CD4-positive, alpha-beta T cell (primary cell): ENCODE measurements at regions not wholly inside any gene's neighbourhood (a gene's known extent, or its start where the extent isn't known, plus 50 kb on each side); places are given as distances from the start of the nearest gene placed in this dataset.
"Not testable (repeated sequence)": the region's sequence is repeated elsewhere in the genome, so short reads cannot be mapped to it uniquely, and the experiment has no call there.

Experiments used
- ATAC-seq: fragments of 200-7000 bp; cut with Tn5 transposase; one replicate; pipeline ENCODE4 v1.10.0; 2022; ENCODE audit warnings: mild to moderate bottlenecking; ENCODE audit not compliant: poor library complexity
- CTCF ChIA-PET: fragments of 350-600 bp; sonication (Branson Sonifier 250); formaldehyde crosslinking; loops from one replicate; lab custom pipeline; 2021; ENCODE audit warnings: antibody characterized with exemption, inconsistent platforms; lab: Charles Lee
- POLR2A ChIA-PET: fragments of 350-600 bp; sonication (Branson Sonifier 250); formaldehyde crosslinking; loops from one replicate; lab custom pipeline; 2021; ENCODE audit warnings: antibody characterized with exemption, inconsistent platforms; lab: Charles Lee
- DNase-seq, 14 experiments: peaks; one replicate each; pipeline ENCODE4 v3.0.0-alpha.2; 2013 to 2020; ENCODE audit warnings: mixed read lengths in 2 of 14
- H3K27ac ChIP-seq, 2 donors: one replicate each; pipeline versions ENCODE4 v1.5.1 to v1.7.0; 2013; ENCODE audit warnings: low read length in 2 of 2, low read depth in 1 of 2, mild to moderate bottlenecking in 1 of 2
- H3K27me3 ChIP-seq, 2 experiments: 1 replicate in 1 of 2; 2 replicates in 1 of 2; pipeline versions ENCODE4 v1.6.1 to v1.7.0; 2013; ENCODE audit warnings: low read length in 2 of 2, control low read depth in 1 of 2, mild to moderate bottlenecking in 1 of 2, moderate library complexity in 1 of 2; ENCODE audit not compliant: insufficient read depth in 2 of 2, control insufficient read depth in 1 of 2
- H3K36me3 ChIP-seq: one replicate; pipeline ENCODE4 v1.6.1; 2013; ENCODE audit warnings: low read length, control low read depth; ENCODE audit not compliant: insufficient read depth
- H3K4me1 ChIP-seq: one replicate; pipeline ENCODE4 v1.6.1; 2013; ENCODE audit warnings: low read length, control low read depth; ENCODE audit not compliant: insufficient read depth
- H3K4me3 ChIP-seq: one replicate; pipeline ENCODE4 v1.5.1; 2013; ENCODE audit warnings: mild to moderate bottlenecking, low read length, moderate library complexity
- H3K9me3 ChIP-seq, 2 experiments: 1 replicate in 1 of 2; 2 replicates in 1 of 2; pipeline versions ENCODE4 v1.6.1 to v1.7.0; 2013; ENCODE audit warnings: low read length in 2 of 2, mild to moderate bottlenecking in 2 of 2, control low read depth in 1 of 2, moderate library complexity in 1 of 2; ENCODE audit not compliant: control insufficient read depth in 1 of 2, insufficient read depth in 1 of 2
- H3K27ac Mint-ChIP-seq: one replicate; pipeline ENCODE4 v1.8.0; 2020; ENCODE audit warnings: mixed read lengths
- H3K27me3 Mint-ChIP-seq: one replicate; pipeline ENCODE4 v1.8.0; 2021; ENCODE audit warnings: mixed read lengths
- H3K36me3 Mint-ChIP-seq: one replicate; pipeline ENCODE4 v1.8.0; 2021; ENCODE audit warnings: low read depth, mixed read lengths
- H3K4me1 Mint-ChIP-seq: one replicate; pipeline ENCODE4 v1.8.0; 2021; ENCODE audit warnings: low read depth, mixed read lengths
- H3K4me3 Mint-ChIP-seq: one replicate; pipeline ENCODE4 v1.8.0; 2020; ENCODE audit warnings: mild to moderate bottlenecking, mixed read lengths
- H3K9me3 Mint-ChIP-seq: one replicate; pipeline ENCODE4 v1.8.0; 2020; ENCODE audit warnings: mixed read lengths
- intact Hi-C, 2 experiments: fragments of 100-400 bp; cut with DNase I in 1 of 2; cut with micrococcal nuclease in 1 of 2; formaldehyde crosslinking; loops; one replicate each; pipeline versions ENCODE4 v1.15.1 to v1.9.0; 2023 to 2025; cut with DNase I, micrococcal nuclease

DNA sequence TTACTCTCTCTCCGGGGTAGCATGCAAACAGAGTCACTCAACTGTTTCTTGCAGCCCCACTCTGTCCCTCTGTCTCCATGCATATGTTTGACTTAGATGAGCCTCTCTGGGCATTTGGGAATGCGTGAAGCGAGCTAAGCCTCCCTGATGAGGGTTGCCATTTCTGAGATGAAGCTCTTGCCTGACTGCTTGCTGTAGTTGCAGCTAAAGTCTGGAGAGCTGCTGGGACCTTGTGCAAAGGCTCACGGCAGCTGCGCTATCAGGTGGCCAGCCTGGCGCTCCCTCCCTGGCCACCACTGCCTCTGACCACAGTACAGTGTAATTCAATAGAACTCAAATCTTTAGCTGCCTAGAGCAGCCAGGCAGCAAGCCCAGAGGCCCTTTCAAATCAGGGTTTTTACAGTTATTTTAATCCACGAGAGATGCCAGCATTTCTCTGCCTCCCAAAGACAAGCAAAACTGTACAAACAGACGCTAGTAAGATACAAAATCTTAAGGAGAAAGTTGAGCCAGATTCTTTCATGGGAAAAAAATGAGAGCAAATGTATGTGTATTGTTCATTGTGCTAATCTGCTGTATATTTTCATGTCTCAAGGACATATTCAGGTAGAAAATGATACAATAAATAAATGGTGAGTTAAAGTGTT is 694.6 kb downstream of the PRIM2 start:
- H3K27ac ChIP-seq, CTCF ChIA-PET, H3K27me3 Mint-ChIP-seq, DNase-seq, H3K4me3 ChIP-seq, H3K4me1 ChIP-seq, H3K4me3 Mint-ChIP-seq, H3K27ac Mint-ChIP-seq, POLR2A ChIA-PET, intact Hi-C loops, ATAC-seq, H3K9me3 Mint-ChIP-seq, H3K4me1 Mint-ChIP-seq, H3K36me3 ChIP-seq, H3K27me3 ChIP-seq, H3K9me3 ChIP-seq, H3K36me3 Mint-ChIP-seq: not testable (repeated sequence)

DNA sequence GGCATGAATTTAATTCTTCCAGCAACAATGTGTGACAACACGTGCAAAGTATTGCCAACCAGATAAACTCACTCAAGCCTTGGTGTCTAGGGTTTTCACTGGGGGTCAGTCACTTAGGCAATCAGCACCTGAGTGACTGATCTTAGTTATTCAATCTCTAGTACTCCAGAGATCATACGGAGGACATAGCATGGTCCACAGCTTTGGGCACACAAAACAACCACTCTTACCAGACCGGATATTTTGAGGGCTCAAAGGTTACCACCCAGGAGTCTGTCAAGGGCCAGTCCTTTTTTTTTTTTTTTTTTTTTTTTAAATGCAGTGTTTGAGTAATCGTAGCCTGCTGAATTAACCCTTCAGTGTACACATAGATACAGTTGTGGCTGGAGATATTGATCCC is 699.2 kb downstream of the PRIM2 start:
- H3K27me3 ChIP-seq, H3K36me3 ChIP-seq, H3K4me3 Mint-ChIP-seq, H3K4me3 ChIP-seq, H3K27ac Mint-ChIP-seq, H3K36me3 Mint-ChIP-seq, DNase-seq, H3K4me1 Mint-ChIP-seq, H3K9me3 Mint-ChIP-seq, ATAC-seq, CTCF ChIA-PET, H3K27me3 Mint-ChIP-seq, POLR2A ChIA-PET, intact Hi-C loops, H3K9me3 ChIP-seq, H3K4me1 ChIP-seq, H3K27ac ChIP-seq: not testable (repeated sequence)

DNA sequence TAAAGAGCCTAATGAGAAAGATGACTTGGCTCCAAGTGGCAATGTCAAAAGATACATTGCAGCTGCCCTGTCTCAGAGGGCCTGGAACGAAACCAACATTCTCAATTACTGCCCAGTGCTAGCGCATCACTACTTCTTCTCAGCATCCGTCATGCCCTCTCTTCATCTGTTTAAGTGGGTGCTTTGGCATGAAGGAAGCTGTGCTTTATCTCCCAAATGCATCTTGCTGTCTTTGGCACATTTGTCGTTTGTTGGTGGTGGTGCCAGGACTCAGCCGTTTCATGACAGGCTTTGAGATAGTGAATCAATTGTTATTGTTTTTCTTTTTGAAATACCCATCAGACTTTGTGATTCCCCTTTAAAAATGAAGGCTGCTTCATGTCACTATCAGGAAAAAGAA is 710.8 kb downstream of the PRIM2 start:
- H3K4me3 Mint-ChIP-seq, H3K27me3 ChIP-seq, POLR2A ChIA-PET, DNase-seq, H3K36me3 ChIP-seq, H3K9me3 ChIP-seq, H3K27me3 Mint-ChIP-seq, H3K27ac Mint-ChIP-seq, CTCF ChIA-PET, H3K36me3 Mint-ChIP-seq, H3K4me1 Mint-ChIP-seq, H3K4me1 ChIP-seq, intact Hi-C loops, H3K27ac ChIP-seq, ATAC-seq, H3K9me3 Mint-ChIP-seq, H3K4me3 ChIP-seq: not testable (repeated sequence)

DNA sequence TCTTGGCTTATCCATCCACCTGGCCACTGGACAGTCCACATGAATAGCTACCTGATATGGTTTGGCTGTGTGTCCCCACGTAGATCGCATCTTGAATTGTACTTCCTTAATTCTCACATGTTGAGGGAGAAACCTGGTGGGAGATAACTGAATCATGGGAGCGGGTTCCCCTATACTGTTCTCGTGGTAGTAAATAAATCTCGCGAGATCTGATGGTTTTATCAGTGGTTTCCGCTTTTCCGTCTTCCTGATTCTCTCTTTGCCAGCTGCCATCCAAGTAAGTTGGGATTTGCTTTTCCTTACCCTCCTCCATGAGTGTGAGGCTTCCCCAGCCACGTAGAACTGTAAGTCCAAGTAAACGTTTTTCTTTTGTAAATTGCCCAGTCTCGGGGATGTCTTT is 720.8 kb downstream of the PRIM2 start:
- H3K27ac ChIP-seq, intact Hi-C loops, ATAC-seq, H3K4me3 ChIP-seq, H3K4me1 Mint-ChIP-seq, H3K4me3 Mint-ChIP-seq, H3K27ac Mint-ChIP-seq, H3K9me3 Mint-ChIP-seq, H3K27me3 ChIP-seq, DNase-seq, H3K4me1 ChIP-seq, H3K36me3 ChIP-seq, H3K36me3 Mint-ChIP-seq, H3K9me3 ChIP-seq, CTCF ChIA-PET, H3K27me3 Mint-ChIP-seq, POLR2A ChIA-PET: not testable (repeated sequence)

DNA sequence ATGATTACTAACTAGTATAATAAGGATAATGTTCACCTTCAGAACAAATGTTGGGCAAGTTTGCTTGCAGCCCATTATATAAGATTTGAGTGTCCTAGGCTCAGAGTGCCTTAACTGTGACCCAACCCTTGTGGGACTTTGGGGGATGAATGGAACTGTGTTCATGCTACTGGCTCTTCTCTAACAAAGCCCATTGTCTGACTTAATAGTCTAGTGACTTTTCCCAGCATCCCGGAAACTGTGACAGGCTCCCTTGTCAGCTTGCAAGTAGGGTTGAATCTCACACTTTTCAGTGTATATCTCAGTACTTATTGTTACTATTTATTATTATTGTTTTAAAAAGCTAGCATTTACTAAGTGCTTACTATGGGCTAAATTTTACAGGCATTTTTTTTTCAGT is 729.2 kb downstream of the PRIM2 start:
- H3K27me3 ChIP-seq, DNase-seq, H3K4me1 ChIP-seq, H3K36me3 ChIP-seq, intact Hi-C loops, POLR2A ChIA-PET, H3K9me3 ChIP-seq, H3K27ac Mint-ChIP-seq, H3K4me3 Mint-ChIP-seq, H3K4me3 ChIP-seq, H3K27me3 Mint-ChIP-seq, H3K4me1 Mint-ChIP-seq, H3K36me3 Mint-ChIP-seq, ATAC-seq, H3K27ac ChIP-seq, CTCF ChIA-PET, H3K9me3 Mint-ChIP-seq: not testable (repeated sequence)

DNA sequence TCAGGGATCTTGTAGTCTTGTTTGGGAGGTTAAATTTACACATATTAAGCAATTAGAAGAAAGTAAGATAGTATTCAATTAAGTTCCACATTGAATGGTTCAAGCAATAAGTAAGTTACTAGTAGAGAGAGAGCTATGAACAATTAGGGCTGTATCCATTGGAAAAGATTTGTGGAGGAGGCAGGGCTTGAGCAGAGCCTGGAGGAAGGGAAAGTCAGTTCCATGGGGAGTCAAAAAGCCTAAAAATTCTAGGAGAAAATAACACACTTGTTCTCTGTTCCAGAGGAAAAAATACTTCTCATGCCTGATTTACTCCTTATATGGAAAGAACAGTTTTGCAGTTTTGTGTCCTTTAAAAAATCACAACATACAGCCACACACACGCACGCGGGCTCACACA is 730.0 kb downstream of the PRIM2 start:
- H3K9me3 Mint-ChIP-seq, CTCF ChIA-PET, intact Hi-C loops, H3K36me3 Mint-ChIP-seq, H3K9me3 ChIP-seq, H3K27ac ChIP-seq, DNase-seq, H3K4me3 Mint-ChIP-seq, H3K27me3 Mint-ChIP-seq, H3K4me1 ChIP-seq, H3K27me3 ChIP-seq, H3K4me1 Mint-ChIP-seq, H3K4me3 ChIP-seq, H3K36me3 ChIP-seq, ATAC-seq, POLR2A ChIA-PET, H3K27ac Mint-ChIP-seq: not testable (repeated sequence)

DNA sequence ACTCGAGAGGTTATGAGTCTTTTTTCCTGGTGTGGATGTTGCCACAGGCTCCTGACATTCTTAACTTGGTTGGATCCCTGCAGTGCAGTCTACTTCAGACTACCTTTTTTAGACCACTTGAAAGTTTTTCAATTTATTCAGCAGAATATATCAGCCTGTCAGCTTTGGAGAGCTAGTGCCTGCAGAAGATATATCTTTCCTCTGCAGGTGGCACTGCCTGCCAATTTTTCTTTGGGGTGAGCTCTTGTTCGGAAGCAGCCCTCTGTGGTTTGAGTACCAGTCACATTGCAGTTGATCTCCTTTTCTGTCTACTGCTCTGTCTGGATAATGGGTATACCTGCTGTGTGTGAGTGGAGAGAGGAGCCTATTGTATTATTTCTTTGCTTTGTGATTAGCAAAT is 730.4 kb downstream of the PRIM2 start:
- intact Hi-C loops, H3K4me3 ChIP-seq, H3K27ac Mint-ChIP-seq, ATAC-seq, H3K27me3 ChIP-seq, H3K27me3 Mint-ChIP-seq, H3K4me3 Mint-ChIP-seq, H3K4me1 ChIP-seq, DNase-seq, H3K9me3 ChIP-seq, H3K27ac ChIP-seq, H3K4me1 Mint-ChIP-seq, CTCF ChIA-PET, H3K36me3 Mint-ChIP-seq, H3K36me3 ChIP-seq, POLR2A ChIA-PET, H3K9me3 Mint-ChIP-seq: not testable (repeated sequence)
